AG04449 (cell line): ENCODE measurements at regions not wholly inside any gene's neighbourhood (a gene's known extent, or its start where the extent isn't known, plus 50 kb on each side); places are given as distances from the start of the nearest gene placed in this dataset.
A peak's percentile ranks its signal among the peaks of the same experiment; 100 is the strongest.

Source experiments
- CTCF ChIA-PET: fragments of 350-600 bp; formaldehyde crosslinking; extraction: SDS; loops from one replicate; lab custom pipeline; 2021; ENCODE audit warnings: antibody characterized with exemption; lab: Yijun Ruan, JAX
- POLR2A ChIA-PET: fragments of 400-600, 350-600 bp; formaldehyde crosslinking; extraction: SDS; loops from one replicate; lab custom pipeline; 2020; ENCODE audit warnings: antibody characterized with exemption, inconsistent platforms; lab: Yijun Ruan, JAX
- DNase-seq: peaks from one replicate; pipeline ENCODE4 v3.0.0-alpha.2; 2010; ENCODE audit warnings: low read depth, low spot score
- H3K4me3 ChIP-seq: 2 replicates; pipeline ENCODE4 v1.5.1; 2011; ENCODE audit warnings: low read depth, mild to moderate bottlenecking, control low read depth, low read length
- TF ChIP-seq, protein P1 (sequence below): IDR thresholded peaks from one replicate; pipeline ENCODE4 v1.5.1; 2011; ENCODE audit warnings: mild to moderate bottlenecking, moderate library complexity, low read length, control low read depth, inconsistent platforms; ENCODE audit not compliant: insufficient read depth; ENCODE audit errors: missing control alignments

DNA sequence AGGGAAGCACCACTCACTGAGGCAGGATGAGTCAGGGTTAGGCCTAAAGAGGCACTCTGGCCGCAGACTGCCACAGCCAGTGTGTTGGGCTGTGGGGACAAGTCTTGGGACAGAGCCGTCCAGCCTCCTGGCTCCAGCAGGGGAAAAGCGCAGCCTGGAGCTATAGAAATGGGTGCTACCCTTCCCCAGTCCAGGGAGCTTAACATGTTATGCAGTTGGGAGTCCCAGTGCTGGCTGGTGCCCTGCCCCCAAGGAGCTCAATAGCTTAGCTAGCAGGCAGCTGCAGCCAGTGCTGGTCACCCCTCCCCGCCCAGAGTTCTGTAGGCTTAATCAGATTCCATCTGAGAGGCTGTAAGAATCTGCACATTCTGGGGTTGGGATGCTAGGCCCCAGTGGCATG, 399.6 kb upstream of the TUSC1 start:
- ChIA-PET POLR2A (no interaction called here), CTCF (no interaction called here)
- TF ChIP-seq, protein P1, sequence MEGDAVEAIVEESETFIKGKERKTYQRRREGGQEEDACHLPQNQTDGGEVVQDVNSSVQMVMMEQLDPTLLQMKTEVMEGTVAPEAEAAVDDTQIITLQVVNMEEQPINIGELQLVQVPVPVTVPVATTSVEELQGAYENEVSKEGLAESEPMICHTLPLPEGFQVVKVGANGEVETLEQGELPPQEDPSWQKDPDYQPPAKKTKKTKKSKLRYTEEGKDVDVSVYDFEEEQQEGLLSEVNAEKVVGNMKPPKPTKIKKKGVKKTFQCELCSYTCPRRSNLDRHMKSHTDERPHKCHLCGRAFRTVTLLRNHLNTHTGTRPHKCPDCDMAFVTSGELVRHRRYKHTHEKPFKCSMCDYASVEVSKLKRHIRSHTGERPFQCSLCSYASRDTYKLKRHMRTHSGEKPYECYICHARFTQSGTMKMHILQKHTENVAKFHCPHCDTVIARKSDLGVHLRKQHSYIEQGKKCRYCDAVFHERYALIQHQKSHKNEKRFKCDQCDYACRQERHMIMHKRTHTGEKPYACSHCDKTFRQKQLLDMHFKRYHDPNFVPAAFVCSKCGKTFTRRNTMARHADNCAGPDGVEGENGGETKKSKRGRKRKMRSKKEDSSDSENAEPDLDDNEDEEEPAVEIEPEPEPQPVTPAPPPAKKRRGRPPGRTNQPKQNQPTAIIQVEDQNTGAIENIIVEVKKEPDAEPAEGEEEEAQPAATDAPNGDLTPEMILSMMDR: no peak
- DNase-seq: no peak
- no peak overlapping the region for H3K4me3 ChIP-seq

DNA sequence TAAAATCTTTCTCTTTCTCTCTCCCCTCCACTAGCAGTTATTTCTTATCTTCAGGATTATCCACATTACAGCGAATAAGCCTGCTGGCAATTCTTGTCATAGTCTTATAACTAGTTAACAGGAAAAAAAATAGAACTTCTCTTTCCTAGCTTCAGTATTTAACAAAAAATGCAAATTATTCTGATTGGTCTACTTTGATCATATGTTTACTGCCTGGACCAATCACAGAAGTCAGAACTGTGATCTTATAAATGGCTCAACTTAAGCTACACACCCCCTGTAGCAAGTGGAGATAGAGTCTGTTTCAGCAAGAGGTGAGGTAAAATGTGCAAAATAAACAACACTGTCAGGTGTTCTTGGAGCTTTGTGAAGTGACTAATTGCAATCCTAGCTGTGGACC, 389.4 kb upstream of the TUSC1 start:
- TF ChIP-seq, protein P1: no peak
- ChIA-PET POLR2A (no interaction called here), CTCF (no interaction called here)
- DNase-seq: no peak
- H3K4me3 ChIP-seq: no peak overlapping the region

DNA sequence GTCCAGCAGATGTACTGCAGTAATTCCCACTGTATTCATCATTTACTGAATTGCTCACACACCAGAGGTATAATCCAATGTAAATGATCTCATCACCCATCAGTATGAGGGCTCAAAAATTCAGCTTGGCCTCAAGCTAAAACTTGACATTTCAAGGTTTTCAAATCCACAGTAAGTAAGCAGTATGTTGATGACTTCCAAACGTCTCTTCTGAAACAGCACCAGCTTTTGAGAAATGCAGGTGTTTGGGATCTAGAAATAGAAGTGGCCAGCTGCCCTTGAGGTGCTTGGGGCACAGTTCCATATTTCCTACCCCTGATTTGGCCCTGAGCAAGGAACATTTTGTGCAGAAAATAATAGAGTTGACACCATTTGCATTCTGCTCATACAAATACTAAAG, 388.0 kb upstream of the TUSC1 start:
- no peak for DNase-seq
- no peak overlapping the region for H3K4me3 ChIP-seq
- CTCF ChIA-PET: interaction anchor here (1.3 kb wide), 1 partner anchor 12 kb away, joined by 3 read pairs; no protein-coding TSS in a partner anchor
- TF ChIP-seq, protein P1: no peak
- POLR2A ChIA-PET: no interaction called here

DNA sequence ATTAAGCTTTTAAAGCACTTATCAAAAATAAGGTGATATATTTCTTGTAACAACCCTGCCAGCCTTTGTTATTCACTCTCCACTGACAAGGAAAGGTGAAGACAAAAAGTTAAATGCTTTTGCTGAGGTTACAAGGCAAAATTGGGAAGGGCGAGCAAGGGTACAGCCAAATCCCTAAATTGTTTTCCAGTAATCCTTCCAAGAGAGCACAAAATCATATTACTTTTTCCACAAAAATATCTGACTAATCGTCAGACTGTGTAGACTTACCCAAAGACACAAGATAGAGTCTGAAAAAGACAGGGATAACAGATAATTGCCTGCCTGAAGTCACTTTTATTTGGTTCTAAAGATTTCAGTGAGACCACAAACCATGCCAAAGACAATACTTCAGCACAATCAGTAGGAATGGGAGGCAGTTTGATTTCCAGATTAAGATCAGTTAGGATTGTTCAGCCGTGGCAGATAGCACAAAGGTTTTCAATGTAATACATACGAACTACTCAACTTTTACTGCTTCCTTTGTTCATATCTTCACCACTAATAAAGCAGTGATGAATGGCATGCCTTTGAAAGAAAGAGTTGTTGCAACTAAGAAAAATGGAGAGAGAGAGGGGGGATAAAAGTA, 383.8 kb upstream of the TUSC1 start:
- no peak overlapping the region for H3K4me3 ChIP-seq
- POLR2A ChIA-PET: no interaction called here
- TF ChIP-seq, protein P1: no peak
- no peak for DNase-seq
- CTCF ChIA-PET: no interaction called here

DNA sequence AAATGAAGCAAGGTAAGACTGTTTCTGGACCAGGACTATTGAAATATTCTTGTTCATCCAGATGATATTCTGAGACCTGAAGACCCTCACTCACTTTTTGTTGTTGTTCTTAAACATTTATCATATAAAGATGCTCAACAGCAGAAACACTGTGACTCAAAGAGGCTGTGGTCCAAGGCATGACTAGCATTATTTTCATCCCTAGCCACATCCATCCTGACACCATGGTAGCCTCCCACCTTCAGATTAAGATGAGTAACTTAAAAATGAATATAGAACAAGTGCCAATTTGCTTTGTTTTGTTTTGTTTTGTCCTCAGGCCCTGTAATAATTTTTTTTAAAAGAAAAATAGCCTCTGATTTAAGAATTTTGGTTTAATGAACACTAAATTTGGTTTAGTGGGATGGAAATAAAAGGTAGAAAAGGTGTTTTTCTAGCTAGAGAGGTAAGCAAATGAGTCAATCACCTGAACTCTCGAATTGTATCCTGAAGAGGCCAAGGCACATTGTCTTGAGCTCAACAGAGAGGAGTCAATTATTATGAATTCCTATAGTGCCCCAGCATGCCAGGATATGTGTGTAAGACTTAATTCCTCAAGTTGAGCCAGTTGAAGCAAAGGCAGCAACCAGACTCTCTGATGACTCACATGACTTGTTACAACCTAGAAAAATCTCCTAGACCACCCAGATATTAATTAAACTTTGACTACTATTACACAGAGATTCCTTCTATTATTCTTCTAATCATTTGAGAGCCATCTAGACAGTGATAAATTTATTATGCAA, 380.1 kb upstream of the TUSC1 start:
- POLR2A ChIA-PET: no interaction called here
- no peak overlapping the region for H3K4me3 ChIP-seq
- CTCF ChIA-PET: no interaction called here
- DNase-seq: peak; percentile 31
- TF ChIP-seq, protein P1: no peak

DNA sequence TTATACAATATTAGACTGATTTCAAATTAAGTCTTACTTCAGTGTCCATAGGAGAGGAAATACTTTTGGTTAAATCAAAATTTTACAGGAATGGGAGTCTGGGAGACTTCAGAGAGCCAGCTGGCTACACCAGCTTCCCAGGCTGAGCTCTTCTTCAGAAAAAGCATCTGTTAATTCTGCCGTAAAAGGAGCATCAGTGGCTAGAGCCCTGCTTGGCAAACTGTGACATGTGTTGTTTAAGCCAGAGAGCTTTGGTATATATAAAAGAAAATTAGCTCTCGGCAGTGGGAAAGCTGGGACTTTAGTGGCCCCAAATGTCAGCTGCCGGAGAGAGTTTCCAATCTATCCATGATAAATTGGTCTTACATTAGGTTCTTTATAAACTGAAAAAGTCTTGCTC, 378.8 kb upstream of the TUSC1 start:
- no peak overlapping the region for H3K4me3 ChIP-seq
- CTCF ChIA-PET: no interaction called here
- POLR2A ChIA-PET: no interaction called here
- DNase-seq: no peak
- TF ChIP-seq, protein P1: no peak
